ENCODE measurements at regions not wholly inside any gene's neighbourhood (a gene's known extent, or its start where the extent isn't known, plus 50 kb on each side); places are given as distances from the start of the nearest gene placed in this dataset.
"Not testable (repeated sequence)": the region's sequence is repeated elsewhere in the genome, so short reads cannot be mapped to it uniquely, and the experiment has no call there.

DNA sequence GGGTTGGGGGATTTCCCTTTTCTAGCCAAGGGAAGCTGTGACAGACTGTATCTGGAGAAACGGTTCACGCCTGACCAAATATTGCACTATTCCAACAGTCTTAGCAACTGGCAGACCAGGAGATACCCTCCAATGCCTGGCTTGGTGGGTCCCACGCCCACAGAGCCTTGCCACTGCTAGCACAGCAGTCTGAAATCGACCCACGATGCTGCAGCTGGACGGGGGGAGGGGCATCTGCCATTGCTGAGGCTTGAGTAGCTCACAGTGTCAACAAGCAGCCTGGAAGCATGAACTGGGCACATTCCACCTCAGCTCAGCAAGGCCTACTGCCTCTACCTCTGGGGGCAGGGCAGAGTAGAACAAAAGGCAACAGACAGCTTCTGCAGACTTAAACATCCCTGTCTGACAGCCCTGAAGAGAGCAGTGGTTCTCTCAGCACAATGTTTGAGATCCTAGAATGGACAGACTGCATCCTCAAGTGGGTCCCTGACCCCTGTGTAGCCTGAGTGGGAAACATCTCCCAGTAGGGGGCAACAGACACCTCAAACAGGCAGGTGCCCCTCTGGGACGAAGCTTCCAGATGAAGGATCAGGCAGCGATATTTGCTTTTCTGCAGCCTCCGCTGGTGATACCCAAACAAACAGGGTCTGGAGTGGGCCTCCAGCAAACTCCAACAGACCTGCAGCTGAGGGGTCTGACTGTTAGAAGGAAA lies 89.9 kb upstream of the ECI2 start:
- DNase-seq (ENCODE audit: low spot score) = no peak
- TF ChIP-seq, protein P1, sequence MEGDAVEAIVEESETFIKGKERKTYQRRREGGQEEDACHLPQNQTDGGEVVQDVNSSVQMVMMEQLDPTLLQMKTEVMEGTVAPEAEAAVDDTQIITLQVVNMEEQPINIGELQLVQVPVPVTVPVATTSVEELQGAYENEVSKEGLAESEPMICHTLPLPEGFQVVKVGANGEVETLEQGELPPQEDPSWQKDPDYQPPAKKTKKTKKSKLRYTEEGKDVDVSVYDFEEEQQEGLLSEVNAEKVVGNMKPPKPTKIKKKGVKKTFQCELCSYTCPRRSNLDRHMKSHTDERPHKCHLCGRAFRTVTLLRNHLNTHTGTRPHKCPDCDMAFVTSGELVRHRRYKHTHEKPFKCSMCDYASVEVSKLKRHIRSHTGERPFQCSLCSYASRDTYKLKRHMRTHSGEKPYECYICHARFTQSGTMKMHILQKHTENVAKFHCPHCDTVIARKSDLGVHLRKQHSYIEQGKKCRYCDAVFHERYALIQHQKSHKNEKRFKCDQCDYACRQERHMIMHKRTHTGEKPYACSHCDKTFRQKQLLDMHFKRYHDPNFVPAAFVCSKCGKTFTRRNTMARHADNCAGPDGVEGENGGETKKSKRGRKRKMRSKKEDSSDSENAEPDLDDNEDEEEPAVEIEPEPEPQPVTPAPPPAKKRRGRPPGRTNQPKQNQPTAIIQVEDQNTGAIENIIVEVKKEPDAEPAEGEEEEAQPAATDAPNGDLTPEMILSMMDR (IDR thresholded peaks at IDR 0.05; ENCODE audit: poor library complexity, severe bottlenecking) = no peak
- Histone ChIP-seq H3K27ac (ENCODE audit: poor library complexity, severe bottlenecking) (no peak overlapping the region), H3K4me1 (ENCODE audit: insufficient read depth, poor library complexity, severe bottlenecking) (peaks cover 7% of the 10 kb centered on the region), H3K4me3 (ENCODE audit: severe bottlenecking) (no peak overlapping the region), H3K9me3 (ENCODE audit: severe bottlenecking) (peaks cover 2% of the 10 kb centered on the region), H3K36me3 (ENCODE audit: low read depth) (no peaks in the 10 kb centered on the region), H3K27me3 (ENCODE audit: insufficient read depth, poor library complexity, severe bottlenecking) (no peaks in the 10 kb centered on the region)
- no peak for ATAC-seq (ENCODE audit: low read depth)

DNA sequence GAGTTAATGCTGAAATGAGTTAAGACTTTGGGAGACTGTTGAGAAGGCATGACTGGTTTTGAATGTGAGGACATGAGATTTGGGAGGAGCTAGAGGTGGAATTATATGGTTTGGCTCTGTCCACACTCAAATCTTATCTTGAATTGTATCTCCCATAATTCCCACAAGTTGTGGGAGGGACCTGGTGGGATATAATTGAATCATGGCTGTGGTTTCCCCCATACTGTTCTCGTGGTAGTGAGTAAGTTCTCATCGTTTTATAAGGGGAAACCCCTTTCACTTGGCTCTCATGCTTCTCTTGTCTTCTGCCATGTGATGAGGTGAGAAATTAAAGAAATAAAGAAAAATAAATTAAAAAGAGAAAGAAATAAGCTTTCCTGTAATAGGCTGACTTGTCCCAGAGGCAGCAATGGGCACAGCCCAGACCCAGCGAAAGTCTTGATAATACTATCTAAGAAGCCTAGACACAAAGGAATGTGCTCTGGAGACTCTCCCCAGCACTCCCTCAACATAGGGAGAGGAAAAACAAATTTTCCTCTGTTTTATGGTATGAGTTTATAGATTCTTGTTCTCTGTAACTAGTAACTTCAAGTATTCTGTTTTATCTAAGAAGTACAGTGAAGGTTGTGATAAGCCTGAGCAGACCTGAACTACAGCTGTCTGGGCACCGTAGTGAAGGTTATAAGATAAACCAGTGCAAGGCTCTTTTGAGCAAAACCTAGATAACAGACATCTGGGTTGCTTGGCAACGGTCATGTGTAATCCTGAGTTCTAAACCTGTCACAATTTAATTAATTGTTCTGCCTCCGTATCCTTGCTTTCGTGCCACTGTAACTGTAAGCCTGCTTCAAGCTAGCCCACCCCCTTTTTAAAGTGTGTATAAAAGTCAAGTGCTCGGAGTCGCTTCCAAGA lies 88.9 kb upstream of the ECI2 start:
- Histone ChIP-seq H3K27ac (ENCODE audit: poor library complexity, severe bottlenecking) (no peak overlapping the region), H3K4me1 (ENCODE audit: insufficient read depth, poor library complexity, severe bottlenecking) (peaks cover 9% of the 10 kb centered on the region), H3K9me3 (ENCODE audit: severe bottlenecking) (peaks cover 2% of the 10 kb centered on the region), H3K36me3 (ENCODE audit: low read depth) (no peaks in the 10 kb centered on the region), H3K27me3 (ENCODE audit: insufficient read depth, poor library complexity, severe bottlenecking) (no peaks in the 10 kb centered on the region), H3K4me3 (ENCODE audit: severe bottlenecking) (no peak overlapping the region)
- no peak for ATAC-seq (ENCODE audit: low read depth)
- TF ChIP-seq, protein P1 (IDR thresholded peaks at IDR 0.05; ENCODE audit: poor library complexity, severe bottlenecking) = no peak
- DNase-seq (ENCODE audit: low spot score) = no peak

DNA sequence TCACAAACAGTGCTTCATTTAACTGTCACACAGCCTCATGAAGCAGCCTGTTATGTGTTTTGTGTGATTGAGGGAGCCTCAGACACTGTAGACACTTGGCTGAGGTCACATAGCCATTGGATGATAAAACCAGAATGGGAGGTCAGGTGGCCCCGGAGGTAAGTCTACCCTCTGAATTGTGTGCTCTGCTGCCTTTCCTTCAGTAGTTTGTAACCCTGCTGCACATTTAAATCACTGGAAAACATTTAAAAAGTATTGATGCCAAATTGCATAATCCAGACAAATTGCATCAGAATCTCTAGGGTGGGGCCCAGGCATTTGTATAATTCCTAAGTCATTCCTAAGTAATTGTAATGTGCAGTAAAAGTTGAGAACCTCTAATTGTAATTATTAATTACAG lies 85.2 kb upstream of the ECI2 start:
- Histone ChIP-seq H3K9me3 (ENCODE audit: severe bottlenecking) (peaks cover 2% of the 10 kb centered on the region), H3K4me1 (ENCODE audit: insufficient read depth, poor library complexity, severe bottlenecking) (peaks cover 9% of the 10 kb centered on the region), H3K4me3 (ENCODE audit: severe bottlenecking) (no peak overlapping the region), H3K27ac (ENCODE audit: poor library complexity, severe bottlenecking) (no peak overlapping the region), H3K27me3 (ENCODE audit: insufficient read depth, poor library complexity, severe bottlenecking) (no peaks in the 10 kb centered on the region), H3K36me3 (ENCODE audit: low read depth) (no peaks in the 10 kb centered on the region)
- TF ChIP-seq, protein P1 (IDR thresholded peaks at IDR 0.05; ENCODE audit: poor library complexity, severe bottlenecking) = no peak
- DNase-seq (ENCODE audit: low spot score) (no peak), ATAC-seq (ENCODE audit: low read depth) (no peak)

DNA sequence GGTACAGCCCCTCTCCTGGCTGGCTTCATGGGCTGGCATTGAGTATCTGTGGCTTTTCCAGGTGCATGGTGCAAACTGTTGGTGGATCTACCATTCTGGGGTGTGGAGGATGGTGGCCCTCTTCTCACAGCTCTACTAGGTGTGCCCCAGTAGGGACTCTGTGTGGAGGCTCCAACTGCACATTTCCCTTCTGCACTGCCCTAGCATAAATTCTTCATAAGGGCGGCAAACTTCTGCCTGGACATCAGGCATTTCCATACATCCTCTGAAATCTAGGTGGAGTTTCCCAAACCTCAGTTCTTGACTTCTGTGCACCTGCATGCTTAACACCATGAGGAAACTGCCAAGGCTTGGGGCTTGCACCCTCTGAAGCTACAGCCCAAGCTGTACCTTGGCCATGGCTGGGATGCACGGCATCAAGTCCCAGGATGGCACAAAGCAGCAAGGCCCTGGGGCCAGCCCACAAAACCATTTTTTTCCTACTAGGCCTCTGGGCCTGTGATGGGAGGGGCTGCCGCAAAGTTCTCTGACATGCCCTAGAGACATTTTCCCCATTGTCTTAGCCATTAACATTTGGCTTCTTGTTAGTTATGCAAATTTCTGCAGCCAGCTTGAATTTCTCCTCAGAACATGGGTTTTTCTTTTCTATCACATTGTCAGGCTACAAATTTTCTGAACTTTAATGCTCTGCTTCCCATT lies 83.4 kb upstream of the ECI2 start:
- ATAC-seq (ENCODE audit: low read depth); H3K27me3 ChIP-seq (ENCODE audit: insufficient read depth, poor library complexity, severe bottlenecking); H3K9me3 ChIP-seq (ENCODE audit: severe bottlenecking); H3K4me3 ChIP-seq (ENCODE audit: severe bottlenecking); DNase-seq (ENCODE audit: low spot score); H3K27ac ChIP-seq (ENCODE audit: poor library complexity, severe bottlenecking); H3K36me3 ChIP-seq (ENCODE audit: low read depth); H3K4me1 ChIP-seq (ENCODE audit: insufficient read depth, poor library complexity, severe bottlenecking): not testable (repeated sequence)

DNA sequence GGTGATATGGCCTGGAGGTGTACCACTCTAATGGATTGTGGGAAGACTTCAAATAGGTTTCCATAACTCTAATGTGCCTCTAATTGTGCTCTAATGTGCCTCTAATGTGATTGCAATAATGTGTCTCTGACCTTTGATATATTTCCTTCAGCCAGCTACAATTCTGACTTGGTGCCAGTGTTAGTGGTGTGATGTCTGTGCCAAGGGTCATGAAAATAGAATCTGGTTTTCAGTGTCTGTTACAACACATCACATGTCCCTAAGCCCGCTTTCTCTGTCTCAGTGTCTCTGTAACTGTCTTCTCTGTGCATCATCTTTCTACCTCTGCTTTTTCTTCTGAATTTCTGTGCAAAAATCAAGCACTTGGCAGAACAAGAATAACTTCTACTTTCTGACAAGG lies 77.2 kb upstream of the ECI2 start:
- H3K36me3 ChIP-seq (ENCODE audit: low read depth) = no peaks in the 10 kb centered on the region
- ATAC-seq (ENCODE audit: low read depth) (no peak), DNase-seq (ENCODE audit: low spot score) (no peak)
- H3K27ac ChIP-seq (ENCODE audit: poor library complexity, severe bottlenecking) = no peak overlapping the region
- no peaks in the 10 kb centered on the region for H3K27me3 ChIP-seq (ENCODE audit: insufficient read depth, poor library complexity, severe bottlenecking)
- peaks cover 2% of the 10 kb centered on the region for H3K9me3 ChIP-seq (ENCODE audit: severe bottlenecking)
- H3K4me1 ChIP-seq (ENCODE audit: insufficient read depth, poor library complexity, severe bottlenecking) = no peaks in the 10 kb centered on the region
- TF ChIP-seq, protein P1 (IDR thresholded peaks at IDR 0.05; ENCODE audit: poor library complexity, severe bottlenecking) = no peak
- H3K4me3 ChIP-seq (ENCODE audit: severe bottlenecking) = no peak overlapping the region

Data from RWPE2 (cell line).